Hepatocyte (in vitro differentiated cells): ENCODE measurements at regions not wholly inside any gene's neighbourhood (a gene's known extent, or its start where the extent isn't known, plus 50 kb on each side); places are given as distances from the start of the nearest gene placed in this dataset.

Experiments
- DNase-seq: peaks from one replicate; pipeline ENCODE4 v3.0.0-alpha.2; 2016; ENCODE audit warnings: low spot score
- H2AFZ ChIP-seq: fragments of 200-600 bp; sonication (generic); 2 replicates; pipeline ENCODE4 v1.6.0; 2016; ENCODE audit warnings: antibody characterized with exemption, mild to moderate bottlenecking
- H3K27ac ChIP-seq: fragments of 200-600 bp; sonication (generic); 2 replicates; pipeline ENCODE4 v1.5.1; 2016; ENCODE audit warnings: mild to moderate bottlenecking
- H3K27me3 ChIP-seq: fragments of 200-600 bp; sonication (generic); 2 replicates; pipeline ENCODE4 v1.6.1; 2016
- H3K36me3 ChIP-seq: fragments of 200-600 bp; sonication (generic); replicated peaks from 2 replicates; pipeline ENCODE4 v1.5.1; 2016; ENCODE audit warnings: low read depth; ENCODE audit not compliant: insufficient read depth
- H3K4me1 ChIP-seq: fragments of 200-600 bp; sonication (generic); 2 replicates; pipeline ENCODE4 v1.5.1; 2016; ENCODE audit warnings: mild to moderate bottlenecking, moderate library complexity; ENCODE audit not compliant: insufficient read depth
- H3K4me2 ChIP-seq: fragments of 200-600 bp; sonication (generic); 2 replicates; pipeline ENCODE4 v1.6.0; 2016
- H3K4me3 ChIP-seq: fragments of 200-600 bp; sonication (generic); 2 replicates; pipeline ENCODE4 v1.5.1; 2016; ENCODE audit warnings: mild to moderate bottlenecking
- H3K79me2 ChIP-seq: fragments of 200-600 bp; sonication (generic); 2 replicates; pipeline ENCODE4 v1.6.0; 2017; ENCODE audit warnings: mild to moderate bottlenecking
- H3K9me2 ChIP-seq: fragments of 200-600 bp; sonication (generic); replicated peaks from 2 replicates; pipeline ENCODE4 v1.6.0; 2017; ENCODE audit warnings: mild to moderate bottlenecking; ENCODE audit not compliant: insufficient read depth
- H3K9me3 ChIP-seq: fragments of 200-600 bp; sonication (generic); 2 replicates; pipeline ENCODE4 v1.5.1; 2016; ENCODE audit warnings: low read depth, mild to moderate bottlenecking
- H4K20me1 ChIP-seq: fragments of 200-600 bp; sonication (generic); 2 replicates; pipeline ENCODE4 v1.6.0; 2016; ENCODE audit warnings: mild to moderate bottlenecking; ENCODE audit not compliant: insufficient read depth, poor library complexity, severe bottlenecking
- CTCF ChIP-seq: fragments of 200-600 bp; sonication (generic); IDR thresholded peaks from 2 replicates; pipeline ENCODE4 v1.5.1; 2016; ENCODE audit warnings: antibody characterized with exemption, mild to moderate bottlenecking; ENCODE audit not compliant: poor library complexity
- EZH2 ChIP-seq: fragments of 200-600 bp; sonication (generic); IDR thresholded peaks from 2 replicates; pipeline ENCODE4 v1.6.1; 2016; ENCODE audit warnings: antibody characterized with exemption, mild to moderate bottlenecking, borderline replicate concordance
- EZH2phosphoT487 ChIP-seq: fragments of 200-600 bp; sonication (generic); IDR thresholded peaks from one replicate; pipeline ENCODE4 v1.6.1; 2018; ENCODE audit warnings: antibody characterized with exemption, mild to moderate bottlenecking, low read depth, moderate library complexity; ENCODE audit not compliant: unreplicated experiment, severe bottlenecking
- WGBS: methylation state at CpG from one replicate; pipeline ENCODE4 v1.1.6; 2016; ENCODE audit warnings: low lambda C conversion rate; ENCODE audit errors: missing lambda C conversion rate; 5-methylcytosine and 5-hydroxymethylcytosine counted together

- Histone ChIP-seq H3K9me2 (no peaks in the 10 kb centered on the region), H3K36me3 (no peaks in the 10 kb centered on the region), H3K27me3 (peaks cover 3% of the 10 kb centered on the region), H3K79me2 (no peaks in the 10 kb centered on the region), H3K9me3 (no peaks in the 10 kb centered on the region), H3K4me2 (no peak overlapping the region), H3K27ac (no peak overlapping the region), H3K4me3 (no peak overlapping the region), H3K4me1 (no peaks in the 10 kb centered on the region), H2AFZ (no peak overlapping the region), H4K20me1 (no peaks in the 10 kb centered on the region)
- no peak for TF ChIP-seq CTCF
- TF ChIP-seq EZH2, result no peak
- no peak for TF ChIP-seq EZH2phosphoT487
- WGBS, result 65% methylated on average over 4 of the region's 4 CpGs
- DNase-seq, result no peak
These were observed 160.8 kb downstream of the CDC5L start for GRCh38 chr6:44548319-44548718.

- H3K36me3 ChIP-seq, result no peaks in the 10 kb centered on the region
- no peak overlapping the region for H2AFZ ChIP-seq
- TF ChIP-seq EZH2phosphoT487 (no peak), EZH2 (no peak), CTCF (no peak)
- DNase-seq, result no peak
- peaks cover 3% of the 10 kb centered on the region for H3K27me3 ChIP-seq
- H3K4me2 ChIP-seq, result no peak overlapping the region
- H3K79me2 ChIP-seq, result no peaks in the 10 kb centered on the region
- no peak overlapping the region for H3K4me3 ChIP-seq
- 96% methylated on average over 3 of the region's 3 CpGs for WGBS
- no peak overlapping the region for H3K27ac ChIP-seq
- no peaks in the 10 kb centered on the region for H4K20me1 ChIP-seq
- H3K9me2 ChIP-seq, result no peaks in the 10 kb centered on the region
- no peaks in the 10 kb centered on the region for H3K9me3 ChIP-seq
- no peaks in the 10 kb centered on the region for H3K4me1 ChIP-seq
These were observed 162.0 kb downstream of the CDC5L start for GRCh38 chr6:44549516-44549915.

- Histone ChIP-seq H3K4me1 (peaks cover 14% of the 10 kb centered on the region), H3K79me2 (no peaks in the 10 kb centered on the region), H3K27ac (no peak overlapping the region), H3K9me2 (no peaks in the 10 kb centered on the region), H4K20me1 (no peaks in the 10 kb centered on the region), H2AFZ (no peak overlapping the region), H3K9me3 (no peaks in the 10 kb centered on the region), H3K4me2 (no peak overlapping the region), H3K27me3 (no peaks in the 10 kb centered on the region), H3K4me3 (no peak overlapping the region), H3K36me3 (no peaks in the 10 kb centered on the region)
- DNase-seq, result no peak
- TF ChIP-seq CTCF, result no peak
- TF ChIP-seq EZH2phosphoT487, result no peak
- no peak for TF ChIP-seq EZH2
- 95% methylated on average over 4 of the region's 4 CpGs for WGBS
These were observed 166.7 kb downstream of the CDC5L start for GRCh38 chr6:44554194-44554593.

GRCh38 chr6:44554861-44555260 is 167.4 kb downstream of the CDC5L start:
- Histone ChIP-seq H3K27me3 (no peaks in the 10 kb centered on the region), H3K36me3 (no peaks in the 10 kb centered on the region), H4K20me1 (no peaks in the 10 kb centered on the region), H3K4me2 (no peak overlapping the region), H2AFZ (no peak overlapping the region), H3K4me3 (no peak overlapping the region), H3K4me1 (peaks cover 16% of the 10 kb centered on the region), H3K27ac (no peak overlapping the region), H3K9me3 (no peaks in the 10 kb centered on the region), H3K79me2 (no peaks in the 10 kb centered on the region), H3K9me2 (no peaks in the 10 kb centered on the region)
- 89% methylated on average over 7 of the region's 7 CpGs for WGBS
- TF ChIP-seq EZH2 (no peak), EZH2phosphoT487 (no peak), CTCF (no peak)
- DNase-seq, result no peak
